ENCODE measurements at regions not wholly inside any gene's neighbourhood (a gene's known extent, or its start where the extent isn't known, plus 50 kb on each side); places are given as distances from the start of the nearest gene placed in this dataset.

DNA sequence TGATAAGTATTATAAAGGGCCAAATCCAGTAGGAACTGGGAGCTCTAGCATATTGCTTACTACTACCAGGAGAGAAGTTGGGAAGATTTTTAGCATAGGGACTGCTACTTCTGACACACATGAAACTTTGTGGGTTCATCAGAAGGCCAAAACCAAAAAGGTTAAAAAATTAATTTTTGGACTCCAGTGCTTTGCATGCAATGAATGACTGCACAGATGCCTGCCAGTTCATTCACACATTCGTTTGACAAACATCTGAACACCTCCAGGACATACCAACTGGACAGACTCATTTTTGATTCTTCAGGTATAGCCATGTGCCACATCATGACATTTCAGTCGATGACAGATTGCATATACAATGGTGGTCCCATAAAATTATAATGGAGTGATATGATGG lies 79.8 kb downstream of the MID1IP1 start:
- TF ChIP-seq, protein P1, sequence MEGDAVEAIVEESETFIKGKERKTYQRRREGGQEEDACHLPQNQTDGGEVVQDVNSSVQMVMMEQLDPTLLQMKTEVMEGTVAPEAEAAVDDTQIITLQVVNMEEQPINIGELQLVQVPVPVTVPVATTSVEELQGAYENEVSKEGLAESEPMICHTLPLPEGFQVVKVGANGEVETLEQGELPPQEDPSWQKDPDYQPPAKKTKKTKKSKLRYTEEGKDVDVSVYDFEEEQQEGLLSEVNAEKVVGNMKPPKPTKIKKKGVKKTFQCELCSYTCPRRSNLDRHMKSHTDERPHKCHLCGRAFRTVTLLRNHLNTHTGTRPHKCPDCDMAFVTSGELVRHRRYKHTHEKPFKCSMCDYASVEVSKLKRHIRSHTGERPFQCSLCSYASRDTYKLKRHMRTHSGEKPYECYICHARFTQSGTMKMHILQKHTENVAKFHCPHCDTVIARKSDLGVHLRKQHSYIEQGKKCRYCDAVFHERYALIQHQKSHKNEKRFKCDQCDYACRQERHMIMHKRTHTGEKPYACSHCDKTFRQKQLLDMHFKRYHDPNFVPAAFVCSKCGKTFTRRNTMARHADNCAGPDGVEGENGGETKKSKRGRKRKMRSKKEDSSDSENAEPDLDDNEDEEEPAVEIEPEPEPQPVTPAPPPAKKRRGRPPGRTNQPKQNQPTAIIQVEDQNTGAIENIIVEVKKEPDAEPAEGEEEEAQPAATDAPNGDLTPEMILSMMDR (IDR thresholded peaks at IDR 0.05): no peak
- Mint-ChIP-seq H3K27ac (no peak overlapping the region), H3K9me3 (peaks cover 41% of the 10 kb centered on the region), H3K36me3 (ENCODE audit: low read depth) (no peaks in the 10 kb centered on the region), H3K27me3 (ENCODE audit: low read depth, poor library complexity) (peaks cover 4% of the 10 kb centered on the region), H3K4me1 (no peaks in the 10 kb centered on the region), H3K4me3 (no peak overlapping the region)
- DNase-seq: no peak

DNA sequence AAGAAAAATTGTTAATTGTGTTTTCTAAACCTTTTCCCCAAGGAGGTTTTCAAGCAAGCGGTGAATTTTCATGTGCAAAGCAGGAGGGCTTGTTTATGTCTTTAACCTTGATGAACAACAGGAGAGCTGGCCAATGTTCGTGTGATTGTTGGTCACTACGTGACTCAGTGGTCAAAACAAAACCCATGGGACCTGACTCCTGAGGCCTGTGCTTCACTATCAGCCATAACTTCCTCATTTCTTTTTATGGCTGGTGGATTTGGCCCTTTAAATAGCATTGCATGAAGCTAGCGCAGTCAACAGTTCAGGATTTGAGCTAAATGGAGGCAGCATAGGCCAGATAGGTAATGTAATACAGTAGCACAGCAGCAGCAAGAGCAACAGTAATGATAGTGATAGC lies 80.5 kb downstream of the MID1IP1 start:
- H3K27ac Mint-ChIP-seq: no peak overlapping the region
- H3K9me3 Mint-ChIP-seq: peaks cover 41% of the 10 kb centered on the region
- peaks cover 4% of the 10 kb centered on the region for H3K27me3 Mint-ChIP-seq (ENCODE audit: low read depth, poor library complexity)
- H3K4me1 Mint-ChIP-seq: no peaks in the 10 kb centered on the region
- TF ChIP-seq, protein P1 (IDR thresholded peaks at IDR 0.05): no peak
- H3K4me3 Mint-ChIP-seq: no peak overlapping the region
- DNase-seq: no peak
- H3K36me3 Mint-ChIP-seq (ENCODE audit: low read depth): no peaks in the 10 kb centered on the region

DNA sequence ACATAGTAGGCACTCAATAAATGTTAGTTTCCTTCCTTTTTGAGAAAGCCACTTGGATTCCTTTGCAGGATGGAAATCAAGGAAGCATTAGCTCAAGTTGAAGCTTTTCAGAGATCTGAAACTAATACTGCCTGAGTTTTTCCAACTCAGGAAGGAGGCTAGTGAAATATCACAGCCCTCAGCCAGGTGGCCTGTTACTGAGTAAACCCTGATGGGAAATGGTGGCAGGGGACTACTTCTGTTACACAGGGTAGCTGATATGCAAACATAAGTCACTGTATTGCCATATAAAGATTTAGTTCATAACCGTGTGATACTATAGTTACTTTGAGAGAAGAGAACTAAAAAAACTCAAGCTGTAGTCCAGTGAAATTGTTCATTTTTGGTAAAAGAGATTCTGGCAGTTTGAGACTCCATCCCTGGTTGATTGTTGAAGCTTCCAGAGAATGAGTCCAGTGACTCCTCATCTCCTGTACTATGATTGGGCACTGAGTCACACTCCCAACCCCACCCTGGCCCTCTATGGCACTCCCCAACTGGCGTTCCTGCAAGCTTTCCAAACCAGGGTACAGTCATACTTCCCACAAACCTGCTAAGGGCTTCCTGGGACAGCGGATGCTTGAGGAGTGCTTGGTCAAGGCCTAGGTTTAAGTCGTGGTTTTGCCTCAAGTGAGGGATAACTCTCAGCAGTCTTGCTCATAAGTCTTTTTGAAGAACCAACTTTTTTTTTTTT lies 81.8 kb downstream of the MID1IP1 start:
- Mint-ChIP-seq H3K27me3 (ENCODE audit: low read depth, poor library complexity) (peaks cover 4% of the 10 kb centered on the region), H3K27ac (no peak overlapping the region), H3K4me1 (no peaks in the 10 kb centered on the region), H3K4me3 (no peak overlapping the region), H3K36me3 (ENCODE audit: low read depth) (no peaks in the 10 kb centered on the region), H3K9me3 (peaks cover 34% of the 10 kb centered on the region)
- DNase-seq: no peak
- TF ChIP-seq, protein P1 (IDR thresholded peaks at IDR 0.05): no peak

DNA sequence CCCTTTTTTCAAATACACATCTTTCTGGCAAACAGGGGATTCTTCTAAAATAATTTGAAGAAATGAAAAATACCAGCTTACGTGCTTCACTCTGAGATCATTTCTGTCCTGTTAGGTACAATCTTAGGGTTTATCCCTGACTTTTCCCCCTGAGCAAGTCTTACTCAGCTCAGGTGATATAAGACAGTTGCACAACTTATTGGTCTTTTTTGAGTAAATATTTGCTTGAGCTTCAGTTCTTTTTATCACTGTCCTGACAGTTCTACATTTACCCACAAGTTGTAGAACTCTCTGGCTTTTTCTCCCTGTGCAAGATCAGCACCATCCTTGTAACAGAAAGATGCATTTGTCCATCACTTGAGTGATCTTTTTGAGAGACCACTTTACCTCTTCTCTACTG lies 84.9 kb downstream of the MID1IP1 start:
- Mint-ChIP-seq H3K27ac (no peak overlapping the region), H3K9me3 (peaks cover 43% of the 10 kb centered on the region), H3K27me3 (ENCODE audit: low read depth, poor library complexity) (no peaks in the 10 kb centered on the region), H3K4me3 (no peak overlapping the region), H3K4me1 (no peaks in the 10 kb centered on the region), H3K36me3 (ENCODE audit: low read depth) (no peaks in the 10 kb centered on the region)
- TF ChIP-seq, protein P1 (IDR thresholded peaks at IDR 0.05): no peak
- DNase-seq: no peak

DNA sequence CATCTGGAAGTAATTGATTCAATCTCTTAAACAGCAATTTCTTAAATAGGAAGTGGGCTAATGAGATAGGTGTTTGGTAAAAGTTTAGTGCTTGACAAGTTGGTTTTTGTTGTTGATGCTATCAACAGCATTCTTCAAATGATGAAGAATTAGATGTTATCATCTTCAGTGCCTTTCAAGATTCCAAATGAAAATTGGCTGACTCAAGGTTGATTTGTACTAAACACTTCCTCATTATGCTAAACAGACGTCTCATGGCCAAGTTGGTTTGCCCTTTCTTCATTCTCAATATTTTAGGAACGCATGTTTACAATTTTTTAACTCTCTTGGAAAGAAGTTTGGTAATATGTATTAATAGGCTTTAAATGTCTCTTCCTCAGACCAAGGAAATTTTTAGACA lies 86.0 kb downstream of the MID1IP1 start:
- Mint-ChIP-seq H3K4me3 (no peak overlapping the region), H3K4me1 (peaks cover 8% of the 10 kb centered on the region), H3K36me3 (ENCODE audit: low read depth) (no peaks in the 10 kb centered on the region), H3K9me3 (peaks cover 50% of the 10 kb centered on the region), H3K27me3 (ENCODE audit: low read depth, poor library complexity) (no peaks in the 10 kb centered on the region), H3K27ac (no peak overlapping the region)
- DNase-seq: no peak
- TF ChIP-seq, protein P1 (IDR thresholded peaks at IDR 0.05): no peak

DNA sequence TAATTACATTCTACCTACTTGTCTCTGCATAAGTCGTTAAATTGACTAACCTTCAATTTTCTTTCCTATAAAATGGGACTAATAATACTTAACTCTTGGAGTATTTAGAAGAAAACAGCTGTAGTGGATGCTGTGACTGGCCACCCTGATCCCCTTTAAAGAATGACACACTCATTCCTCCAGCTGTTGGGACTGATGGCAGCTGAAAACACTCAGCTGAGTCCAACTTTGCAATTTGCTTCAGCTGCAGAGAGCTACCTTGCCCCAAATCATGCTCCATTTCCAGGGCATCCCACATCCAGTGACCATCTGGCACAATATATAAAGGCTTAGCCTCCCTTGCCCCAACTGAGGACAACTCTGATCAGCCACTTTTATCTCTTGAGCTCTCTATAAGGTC lies 89.1 kb downstream of the MID1IP1 start:
- Mint-ChIP-seq H3K9me3 (peaks cover 61% of the 10 kb centered on the region), H3K4me1 (peaks cover 14% of the 10 kb centered on the region), H3K27me3 (ENCODE audit: low read depth, poor library complexity) (peaks cover 4% of the 10 kb centered on the region), H3K4me3 (no peak overlapping the region), H3K36me3 (ENCODE audit: low read depth) (no peaks in the 10 kb centered on the region), H3K27ac (no peak overlapping the region)
- DNase-seq: no peak
- TF ChIP-seq, protein P1 (IDR thresholded peaks at IDR 0.05): no peak

All from nephron progenitor cell (in vitro differentiated cells).